Adrenal gland (tissue), 9 donors: ENCODE measurements at regions not wholly inside any gene's neighbourhood (a gene's known extent, or its start where the extent isn't known, plus 50 kb on each side); places are given as distances from the start of the nearest gene placed in this dataset.

Experiments
- DNase-seq, 7 donors: peaks; one replicate each; pipeline ENCODE4 v3.0.0-alpha.2; 2019 to 2020
- H3K27ac ChIP-seq, 5 donors: fragments of 200-600 bp; sonication (generic) in 4 of 5; 1 replicate in 3 of 5; 2 replicates in 2 of 5; pipeline versions ENCODE4 v1.5.1 to v1.8.0; 2016 to 2020; ENCODE audit warnings: mild to moderate bottlenecking in 1 of 5
- H3K27me3 ChIP-seq: fragments of 200-600 bp; 2 replicates; pipeline ENCODE4 v1.8.0; 2021
- H3K36me3 ChIP-seq, 2 donors: fragments of 200-600 bp; replicated peaks in 1 of 2; 1 replicate in 1 of 2; 2 replicates in 1 of 2; pipeline versions ENCODE4 v1.5.1 to v1.8.0; 2018 to 2022
- H3K4me1 ChIP-seq, 2 donors: fragments of 200-600 bp; replicated peaks in 1 of 2; 1 replicate in 1 of 2; 2 replicates in 1 of 2; pipeline versions ENCODE4 v1.5.1 to v1.8.0; 2018 to 2021
- H3K4me3 ChIP-seq, 4 donors: fragments of 200-600 bp; sonication (generic) in 3 of 4; one replicate each; pipeline ENCODE4 v1.5.1; 2016 to 2018
- H3K9me3 ChIP-seq, 3 donors: fragments of 200-600 bp; sonication (generic) in 1 of 3; replicated peaks in 1 of 3; 1 replicate in 2 of 3; 2 replicates in 1 of 3; pipeline versions ENCODE4 v1.5.1 to v1.8.0; 2016 to 2021
- CTCF ChIP-seq, 6 experiments: fragments of 450-650 bp in 4 of 6; fragments of 200-600 bp in 2 of 6; sonication (generic) in 1 of 6; IDR thresholded peaks; 1 replicate in 5 of 6; 2 replicates in 1 of 6; pipeline versions ENCODE4 v1.5.1 to v1.8.0; 2016 to 2021; ENCODE audit warnings: antibody characterized with exemption in 6 of 6, mild to moderate bottlenecking in 2 of 6, moderate library complexity in 1 of 6
- POLR2A ChIP-seq, 2 donors: fragments of 450-650 bp; IDR thresholded peaks; one replicate each; pipeline ENCODE4 v1.6.1; 2017; ENCODE audit warnings: antibody characterized with exemption in 2 of 2, mild to moderate bottlenecking in 2 of 2, moderate library complexity in 1 of 2
- WGBS, 4 donors: extraction: QIAGEN DNeasy Blood & Tissue Kit in 2 of 4; methylation state at CpG; one replicate each; pipeline versions ENCODE4 v1.1.5 to v1.1.7; 2013 to 2017; 5-methylcytosine and 5-hydroxymethylcytosine counted together
- intact Hi-C, 2 donors: fragments of 100-400 bp; cut with DNase I; formaldehyde crosslinking; loops; one replicate each; pipeline versions ENCODE4 v1.14.1 to v1.15.0; 2022 to 2023
- donor health status: healthy with polysubstance abuse.
- donor health status: Bipolar disorder and iron deficiency.
- donor health status: DM: yes; HTN: yes; CAD: no.
- donor health status: DM: no; HTN: no; CAD: no.
- donor health status: DM: no; HTN: no; CAD: no.

DNA sequence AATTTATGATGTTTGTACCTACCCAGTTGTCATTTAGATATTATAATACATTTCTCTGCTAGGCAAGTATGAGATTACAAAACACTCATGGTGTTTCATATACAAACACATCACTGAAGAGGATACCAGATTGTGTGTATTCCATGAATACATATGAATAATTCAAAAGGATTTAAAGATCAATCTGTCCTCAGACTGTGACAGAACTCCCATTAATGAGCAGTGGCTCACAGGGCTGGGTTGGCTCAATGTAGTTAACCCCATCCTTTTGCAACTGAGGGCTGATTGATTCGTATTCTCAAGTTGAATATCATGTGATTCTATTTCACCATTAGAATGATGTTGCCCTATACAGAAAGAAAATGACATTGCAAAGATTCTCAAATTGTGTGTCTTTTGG is 79.6 kb upstream of the SPANXN2 start:
- intact Hi-C loops: no loop called here
- Histone ChIP-seq H3K4me1 (no peaks in the 10 kb centered on the region), H3K27ac (no peak overlapping the region), H3K9me3 (no peaks in the 10 kb centered on the region), H3K27me3 (no peaks in the 10 kb centered on the region), H3K36me3 (no peaks in the 10 kb centered on the region), H3K4me3 (no peak overlapping the region)
- TF ChIP-seq CTCF (IDR thresholded peaks at IDR 0.05) (no peak), POLR2A (IDR thresholded peaks at IDR 0.05) (no peak)
- no peak for DNase-seq
- 60 to 76% (median 65%) methylated on average over 1 of the region's 1 CpG for WGBS, 4 donors

- no peak overlapping the region for H3K4me3 ChIP-seq
- intact Hi-C loops: no loop called here
- 64 to 100% (median 73%) methylated on average over 2 to 3 of the region's 3 CpGs for WGBS, 4 donors
- H3K27ac ChIP-seq: no peak overlapping the region
- TF ChIP-seq POLR2A (IDR thresholded peaks at IDR 0.05) (no peak), CTCF (IDR thresholded peaks at IDR 0.05) (peak in 3 of 6 experiments; percentile 20 to 35 (median 22))
- H3K9me3 ChIP-seq: no peaks in the 10 kb centered on the region
- no peaks in the 10 kb centered on the region for H3K36me3 ChIP-seq
- no peak for DNase-seq
- no peaks in the 10 kb centered on the region for H3K27me3 ChIP-seq
- no peaks in the 10 kb centered on the region for H3K4me1 ChIP-seq
These were observed 67.7 kb upstream of the SPANXN2 start for GRCh38 chrX:143788265-143788664.

- H3K27ac ChIP-seq: no peak overlapping the region
- WGBS, 4 donors: 44 to 50% (median 47%) methylated on average over 2 of the region's 2 CpGs
- H3K36me3 ChIP-seq: no peaks in the 10 kb centered on the region
- no peak overlapping the region for H3K4me3 ChIP-seq
- H3K9me3 ChIP-seq: no peaks in the 10 kb centered on the region
- TF ChIP-seq POLR2A (IDR thresholded peaks at IDR 0.05): no peak
- no peaks in the 10 kb centered on the region for H3K27me3 ChIP-seq
- no peak for DNase-seq
- H3K4me1 ChIP-seq: no peaks in the 10 kb centered on the region
- intact Hi-C loops: no loop called here
These were observed 66.8 kb upstream of the SPANXN2 start for GRCh38 chrX:143787341-143787740.

DNA sequence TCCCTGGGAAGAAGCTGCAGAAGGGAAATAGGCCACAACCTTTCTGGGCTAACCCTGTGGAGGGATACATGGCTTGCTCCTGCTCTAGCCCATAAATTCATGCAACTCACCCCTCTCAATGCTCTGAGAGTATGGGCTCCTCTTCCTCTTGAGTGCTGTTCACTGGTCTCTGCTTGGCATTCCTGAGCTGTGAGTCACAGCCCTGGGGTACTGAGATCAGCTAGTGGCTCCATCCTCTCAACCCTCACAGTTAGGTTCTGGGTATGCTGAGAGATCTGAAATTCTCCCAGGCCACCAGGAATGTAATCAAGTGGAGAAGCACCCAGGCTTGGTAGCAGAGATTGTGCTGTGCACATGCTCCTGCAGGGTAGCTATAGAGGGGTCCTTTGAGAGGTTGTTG is 60.6 kb upstream of the SPANXN2 start:
- TF ChIP-seq CTCF (IDR thresholded peaks at IDR 0.05): no peak
- no peak for TF ChIP-seq POLR2A (IDR thresholded peaks at IDR 0.05)
- DNase-seq: no peak
- no peaks in the 10 kb centered on the region for H3K27me3 ChIP-seq
- H3K27ac ChIP-seq: no peak overlapping the region
- H3K4me3 ChIP-seq: no peak overlapping the region
- no peaks in the 10 kb centered on the region for H3K4me1 ChIP-seq
- intact Hi-C loops: no loop called here
- H3K9me3 ChIP-seq: no peaks in the 10 kb centered on the region
- no peaks in the 10 kb centered on the region for H3K36me3 ChIP-seq
